ENCODE measurements at regions not wholly inside any gene's neighbourhood (a gene's known extent, or its start where the extent isn't known, plus 50 kb on each side); places are given as distances from the start of the nearest gene placed in this dataset.

DNA sequence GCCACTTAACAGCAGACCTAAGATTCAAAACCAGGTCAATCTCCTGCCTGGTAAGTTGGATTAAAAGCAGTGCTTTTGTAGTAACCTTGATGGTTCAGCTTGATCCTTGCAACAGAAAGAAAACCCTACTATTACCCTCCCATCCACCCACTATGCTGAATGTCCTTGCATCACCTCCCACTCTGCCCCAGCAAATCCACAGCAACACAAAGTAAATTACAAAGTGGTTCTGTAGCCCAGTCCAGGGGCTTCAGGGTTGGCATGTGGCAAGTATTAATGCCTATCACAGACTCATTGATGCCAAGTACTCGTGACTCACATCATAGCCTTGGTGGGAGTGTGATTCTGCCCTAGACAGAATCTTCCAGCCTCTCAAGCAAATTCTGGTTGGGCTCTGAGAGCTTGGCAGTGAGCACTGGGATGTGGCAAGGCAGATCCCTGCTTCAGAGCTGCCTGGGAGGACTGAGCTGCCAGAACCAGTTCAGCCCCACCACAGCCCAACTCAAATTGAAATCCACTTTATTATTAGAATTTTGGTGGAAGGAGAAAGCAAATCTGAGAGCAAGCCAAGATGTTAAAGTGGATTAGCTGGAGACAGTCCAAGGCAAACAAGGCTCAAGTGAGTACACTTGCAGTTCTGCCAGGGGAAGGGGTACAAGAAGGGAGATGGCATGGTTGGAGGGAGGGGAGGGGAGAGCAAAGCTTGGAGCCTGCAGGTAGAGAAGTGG lies 225.8 kb upstream of the UMPS start:
- TF ChIP-seq, protein P1, sequence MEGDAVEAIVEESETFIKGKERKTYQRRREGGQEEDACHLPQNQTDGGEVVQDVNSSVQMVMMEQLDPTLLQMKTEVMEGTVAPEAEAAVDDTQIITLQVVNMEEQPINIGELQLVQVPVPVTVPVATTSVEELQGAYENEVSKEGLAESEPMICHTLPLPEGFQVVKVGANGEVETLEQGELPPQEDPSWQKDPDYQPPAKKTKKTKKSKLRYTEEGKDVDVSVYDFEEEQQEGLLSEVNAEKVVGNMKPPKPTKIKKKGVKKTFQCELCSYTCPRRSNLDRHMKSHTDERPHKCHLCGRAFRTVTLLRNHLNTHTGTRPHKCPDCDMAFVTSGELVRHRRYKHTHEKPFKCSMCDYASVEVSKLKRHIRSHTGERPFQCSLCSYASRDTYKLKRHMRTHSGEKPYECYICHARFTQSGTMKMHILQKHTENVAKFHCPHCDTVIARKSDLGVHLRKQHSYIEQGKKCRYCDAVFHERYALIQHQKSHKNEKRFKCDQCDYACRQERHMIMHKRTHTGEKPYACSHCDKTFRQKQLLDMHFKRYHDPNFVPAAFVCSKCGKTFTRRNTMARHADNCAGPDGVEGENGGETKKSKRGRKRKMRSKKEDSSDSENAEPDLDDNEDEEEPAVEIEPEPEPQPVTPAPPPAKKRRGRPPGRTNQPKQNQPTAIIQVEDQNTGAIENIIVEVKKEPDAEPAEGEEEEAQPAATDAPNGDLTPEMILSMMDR (IDR thresholded peaks at IDR 0.05; ENCODE audit: low read length) = no peak
- TF ChIP-seq EZH2 (IDR thresholded peaks at IDR 0.05; ENCODE audit: borderline replicate concordance, low read length) = no peak
